ENCODE measurements at regions not wholly inside any gene's neighbourhood (a gene's known extent, or its start where the extent isn't known, plus 50 kb on each side); places are given as distances from the start of the nearest gene placed in this dataset.
A peak's percentile ranks its signal among the peaks of the same experiment; 100 is the strongest.

DNA sequence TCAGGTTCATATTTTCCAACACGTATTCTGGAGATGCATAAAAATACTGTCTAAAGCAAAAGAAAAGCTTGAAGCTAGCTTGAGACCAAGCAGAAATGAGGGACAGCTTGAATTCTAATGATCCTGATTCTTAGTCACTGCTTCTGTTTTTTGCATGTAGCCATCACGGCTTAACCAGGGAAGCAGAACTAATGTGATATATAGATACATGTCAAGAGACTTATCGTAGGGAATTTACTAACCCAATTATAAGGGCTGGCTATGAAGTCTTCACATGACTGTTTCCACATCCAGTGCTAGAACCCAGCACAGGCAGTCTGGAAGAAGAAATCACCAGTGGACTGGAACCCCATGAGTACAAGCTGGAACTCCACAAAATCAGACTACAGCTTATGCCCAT, 85.2 kb upstream of the SLIT2 start:
- Histone ChIP-seq H2AFZ (ENCODE audit: low read depth) (no peak overlapping the region), H3K4me1 (ENCODE audit: control insufficient read depth in 1 of 2, insufficient read depth in 2 of 2, low read depth in 1 of 2, low read length in 1 of 2) (peaks cover 0 to 2% of the 10 kb centered on the region in 2 experiments; a peak in 2 of 4 replicates), H3K79me2 (ENCODE audit: insufficient read depth) (no peaks in the 10 kb centered on the region), H3K4me3 (ENCODE audit: low read depth in 2 of 2, low read length in 1 of 2) (no peak overlapping the region), H3K9me3 (no peaks in the 10 kb centered on the region), H4K20me1 (ENCODE audit: insufficient read depth) (no peaks in the 10 kb centered on the region), H3K9me2 (no peaks in the 10 kb centered on the region), H3K36me3 (replicated peaks in 1 of 2; ENCODE audit: control insufficient read depth in 1 of 2, insufficient read depth in 2 of 2, low read length in 1 of 2) (no peaks in the 10 kb centered on the region), H3K4me2 (no peak overlapping the region), H3K27ac (ENCODE audit: low read depth in 2 of 2, low read length in 1 of 2) (no peak overlapping the region), H3K27me3 (ENCODE audit: insufficient read depth) (no peaks in the 10 kb centered on the region), H3K9ac (no peak overlapping the region), H3F3A (replicated peaks; ENCODE audit: insufficient read depth) (no peaks in the 10 kb centered on the region)
- 61% methylated on average over 3 of the region's 3 CpGs for WGBS (ENCODE audit: low lambda C conversion rate)
- CTCF ChIA-PET = interaction anchor here (1.1 kb wide), 1 partner anchor 9 kb away, joined by 4 read pairs; no protein-coding TSS in a partner anchor
- POLR2A ChIA-PET = no interaction called here
- TF ChIP-seq RFX5 (IDR thresholded peaks at IDR 0.05; ENCODE audit: low read length) (no peak), MXI1 (IDR thresholded peaks at IDR 0.05; ENCODE audit: low read depth, low read length) (0 out of 2 replicates have a peak, but pooled peaks have one; percentile 4)
- TF ChIP-seq, protein P1, sequence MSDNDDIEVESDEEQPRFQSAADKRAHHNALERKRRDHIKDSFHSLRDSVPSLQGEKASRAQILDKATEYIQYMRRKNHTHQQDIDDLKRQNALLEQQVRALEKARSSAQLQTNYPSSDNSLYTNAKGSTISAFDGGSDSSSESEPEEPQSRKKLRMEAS (IDR thresholded peaks at IDR 0.05; ENCODE audit: low read depth) = no peak
- DNase-seq = no peak

DNA sequence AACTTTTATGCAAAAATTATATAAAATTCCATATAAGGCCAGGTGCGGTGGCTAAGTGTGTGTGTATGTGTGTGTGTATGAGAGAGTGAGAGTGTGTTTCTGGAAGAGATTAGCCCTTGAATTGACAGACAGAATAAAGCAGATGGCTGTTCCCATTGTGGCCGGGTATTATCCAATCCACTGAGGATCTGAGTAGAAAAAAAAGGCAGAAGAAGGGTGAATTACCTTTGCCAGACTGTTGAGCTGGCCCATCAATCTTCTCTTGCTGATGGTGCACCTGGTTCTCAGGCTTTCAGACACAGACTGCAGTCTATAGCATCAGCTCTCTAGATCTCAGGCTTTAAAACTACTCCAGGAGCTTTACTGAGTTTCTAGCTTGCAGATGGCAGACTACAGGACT, 92.2 kb upstream of the SLIT2 start:
- no peak overlapping the region for H3K27ac ChIP-seq (ENCODE audit: low read depth in 2 of 2, low read length in 1 of 2)
- H3K9me2 ChIP-seq = no peaks in the 10 kb centered on the region
- H3K36me3 ChIP-seq (replicated peaks in 1 of 2; ENCODE audit: control insufficient read depth in 1 of 2, insufficient read depth in 2 of 2, low read length in 1 of 2) = no peaks in the 10 kb centered on the region
- H3K4me1 ChIP-seq (ENCODE audit: control insufficient read depth in 1 of 2, insufficient read depth in 2 of 2, low read depth in 1 of 2, low read length in 1 of 2) = no peaks in the 10 kb centered on the region; a peak in 1 of 4 replicates
- no peak for TF ChIP-seq SIN3A (IDR thresholded peaks at IDR 0.05; ENCODE audit: borderline replicate concordance, low read depth, low read length)
- TF ChIP-seq, protein P2, sequence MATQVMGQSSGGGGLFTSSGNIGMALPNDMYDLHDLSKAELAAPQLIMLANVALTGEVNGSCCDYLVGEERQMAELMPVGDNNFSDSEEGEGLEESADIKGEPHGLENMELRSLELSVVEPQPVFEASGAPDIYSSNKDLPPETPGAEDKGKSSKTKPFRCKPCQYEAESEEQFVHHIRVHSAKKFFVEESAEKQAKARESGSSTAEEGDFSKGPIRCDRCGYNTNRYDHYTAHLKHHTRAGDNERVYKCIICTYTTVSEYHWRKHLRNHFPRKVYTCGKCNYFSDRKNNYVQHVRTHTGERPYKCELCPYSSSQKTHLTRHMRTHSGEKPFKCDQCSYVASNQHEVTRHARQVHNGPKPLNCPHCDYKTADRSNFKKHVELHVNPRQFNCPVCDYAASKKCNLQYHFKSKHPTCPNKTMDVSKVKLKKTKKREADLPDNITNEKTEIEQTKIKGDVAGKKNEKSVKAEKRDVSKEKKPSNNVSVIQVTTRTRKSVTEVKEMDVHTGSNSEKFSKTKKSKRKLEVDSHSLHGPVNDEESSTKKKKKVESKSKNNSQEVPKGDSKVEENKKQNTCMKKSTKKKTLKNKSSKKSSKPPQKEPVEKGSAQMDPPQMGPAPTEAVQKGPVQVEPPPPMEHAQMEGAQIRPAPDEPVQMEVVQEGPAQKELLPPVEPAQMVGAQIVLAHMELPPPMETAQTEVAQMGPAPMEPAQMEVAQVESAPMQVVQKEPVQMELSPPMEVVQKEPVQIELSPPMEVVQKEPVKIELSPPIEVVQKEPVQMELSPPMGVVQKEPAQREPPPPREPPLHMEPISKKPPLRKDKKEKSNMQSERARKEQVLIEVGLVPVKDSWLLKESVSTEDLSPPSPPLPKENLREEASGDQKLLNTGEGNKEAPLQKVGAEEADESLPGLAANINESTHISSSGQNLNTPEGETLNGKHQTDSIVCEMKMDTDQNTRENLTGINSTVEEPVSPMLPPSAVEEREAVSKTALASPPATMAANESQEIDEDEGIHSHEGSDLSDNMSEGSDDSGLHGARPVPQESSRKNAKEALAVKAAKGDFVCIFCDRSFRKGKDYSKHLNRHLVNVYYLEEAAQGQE (IDR thresholded peaks at IDR 0.05; ENCODE audit: low read depth, low read length) = no peak
- TF ChIP-seq TEAD4 (IDR thresholded peaks at IDR 0.05; ENCODE audit: borderline replicate concordance, insufficient read depth) = no peak
- no peak for TF ChIP-seq GABPA (IDR thresholded peaks at IDR 0.05; ENCODE audit: low read depth)
- TF ChIP-seq TAF1 (IDR thresholded peaks at IDR 0.05; ENCODE audit: borderline replicate concordance, low read depth, low read length) = no peak
- TF ChIP-seq, protein P3, sequence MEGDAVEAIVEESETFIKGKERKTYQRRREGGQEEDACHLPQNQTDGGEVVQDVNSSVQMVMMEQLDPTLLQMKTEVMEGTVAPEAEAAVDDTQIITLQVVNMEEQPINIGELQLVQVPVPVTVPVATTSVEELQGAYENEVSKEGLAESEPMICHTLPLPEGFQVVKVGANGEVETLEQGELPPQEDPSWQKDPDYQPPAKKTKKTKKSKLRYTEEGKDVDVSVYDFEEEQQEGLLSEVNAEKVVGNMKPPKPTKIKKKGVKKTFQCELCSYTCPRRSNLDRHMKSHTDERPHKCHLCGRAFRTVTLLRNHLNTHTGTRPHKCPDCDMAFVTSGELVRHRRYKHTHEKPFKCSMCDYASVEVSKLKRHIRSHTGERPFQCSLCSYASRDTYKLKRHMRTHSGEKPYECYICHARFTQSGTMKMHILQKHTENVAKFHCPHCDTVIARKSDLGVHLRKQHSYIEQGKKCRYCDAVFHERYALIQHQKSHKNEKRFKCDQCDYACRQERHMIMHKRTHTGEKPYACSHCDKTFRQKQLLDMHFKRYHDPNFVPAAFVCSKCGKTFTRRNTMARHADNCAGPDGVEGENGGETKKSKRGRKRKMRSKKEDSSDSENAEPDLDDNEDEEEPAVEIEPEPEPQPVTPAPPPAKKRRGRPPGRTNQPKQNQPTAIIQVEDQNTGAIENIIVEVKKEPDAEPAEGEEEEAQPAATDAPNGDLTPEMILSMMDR (IDR thresholded peaks at IDR 0.05) = no peak
- TF ChIP-seq FOSL2 (IDR thresholded peaks at IDR 0.05; ENCODE audit: borderline replicate concordance, low read depth) = no peak
- TF ChIP-seq TCF12 (IDR thresholded peaks at IDR 0.05) = no peak
- no peak for TF ChIP-seq NRF1 (IDR thresholded peaks at IDR 0.05; ENCODE audit: low read depth, low read length)
- no peak for TF ChIP-seq RFX5 (IDR thresholded peaks at IDR 0.05; ENCODE audit: low read length)
- TF ChIP-seq JUND (IDR thresholded peaks at IDR 0.05) = no peak
- POLR2A ChIA-PET = no interaction called here
- DNase-seq = no peak
- peaks cover 6% of the 10 kb centered on the region for H3F3A ChIP-seq (replicated peaks; ENCODE audit: insufficient read depth)
- WGBS (ENCODE audit: low lambda C conversion rate) = 83% methylated on average over 2 of the region's 2 CpGs
- H2AFZ ChIP-seq (ENCODE audit: low read depth) = no peak overlapping the region
- no peaks in the 10 kb centered on the region for H3K9me3 ChIP-seq
- H3K9ac ChIP-seq = no peak overlapping the region
- H3K4me2 ChIP-seq = no peak overlapping the region
- CTCF ChIA-PET = interaction anchor here (0.5 to 1.7 kb wide), 2 partner anchors 89 to 1431 kb away, joined by 3 to 4 read pairs; no protein-coding TSS in a partner anchor
- H4K20me1 ChIP-seq (ENCODE audit: insufficient read depth) = no peaks in the 10 kb centered on the region
- no peaks in the 10 kb centered on the region for H3K27me3 ChIP-seq (ENCODE audit: insufficient read depth)
- H3K79me2 ChIP-seq (ENCODE audit: insufficient read depth) = no peaks in the 10 kb centered on the region
- no peak overlapping the region for H3K4me3 ChIP-seq (ENCODE audit: low read depth in 2 of 2, low read length in 1 of 2)

All from SK-N-SH (cell line).